HG03066 (cell line): ENCODE measurements at regions not wholly inside any gene's neighbourhood (a gene's known extent, or its start where the extent isn't known, plus 50 kb on each side); places are given as distances from the start of the nearest gene placed in this dataset.
"Not testable (repeated sequence)": the region's sequence is repeated elsewhere in the genome, so short reads cannot be mapped to it uniquely, and the experiment has no call there.

Source experiments
- ATAC-seq: cut with Tn5 transposase; IDR thresholded peaks from one replicate; pipeline ENCODE4 v1.9.1; 2021; ENCODE audit warnings: low read depth; ENCODE audit not compliant: unreplicated experiment

DNA sequence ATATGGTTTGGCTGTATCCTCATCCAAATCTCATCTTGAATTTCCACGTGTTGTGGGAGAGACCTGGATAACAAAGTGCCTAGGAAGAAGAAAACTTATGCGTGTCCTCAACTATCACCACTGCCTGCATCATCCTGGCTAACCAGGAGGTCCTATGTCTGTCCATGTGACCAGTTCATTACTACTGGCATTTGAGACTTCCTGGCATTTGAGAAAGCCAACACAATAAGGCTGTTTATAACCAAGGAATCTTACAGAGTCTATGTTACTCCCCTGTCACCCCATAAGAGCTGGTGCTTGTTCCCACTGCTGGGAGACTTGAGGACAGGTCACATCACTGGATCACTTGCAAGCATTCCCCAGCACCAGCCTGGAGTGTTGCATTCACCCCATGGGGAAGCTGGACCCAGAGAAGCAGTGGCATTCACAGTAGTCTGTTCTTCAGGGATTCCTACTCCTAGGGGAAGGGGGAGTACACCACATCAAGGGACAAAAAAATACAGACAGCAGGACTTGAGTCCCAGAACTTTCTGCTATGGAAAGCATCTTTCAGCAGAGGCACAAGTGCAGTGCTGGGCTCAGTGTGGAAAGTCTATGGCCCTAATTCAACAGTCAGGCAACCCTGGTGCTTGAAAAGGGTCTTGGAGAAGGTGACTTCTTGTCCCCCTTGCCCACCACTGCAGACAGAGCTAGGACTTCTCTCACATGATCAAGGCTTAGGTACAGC is 717.1 kb downstream of the SEMA5A start:
- ATAC-seq, result no peak

DNA sequence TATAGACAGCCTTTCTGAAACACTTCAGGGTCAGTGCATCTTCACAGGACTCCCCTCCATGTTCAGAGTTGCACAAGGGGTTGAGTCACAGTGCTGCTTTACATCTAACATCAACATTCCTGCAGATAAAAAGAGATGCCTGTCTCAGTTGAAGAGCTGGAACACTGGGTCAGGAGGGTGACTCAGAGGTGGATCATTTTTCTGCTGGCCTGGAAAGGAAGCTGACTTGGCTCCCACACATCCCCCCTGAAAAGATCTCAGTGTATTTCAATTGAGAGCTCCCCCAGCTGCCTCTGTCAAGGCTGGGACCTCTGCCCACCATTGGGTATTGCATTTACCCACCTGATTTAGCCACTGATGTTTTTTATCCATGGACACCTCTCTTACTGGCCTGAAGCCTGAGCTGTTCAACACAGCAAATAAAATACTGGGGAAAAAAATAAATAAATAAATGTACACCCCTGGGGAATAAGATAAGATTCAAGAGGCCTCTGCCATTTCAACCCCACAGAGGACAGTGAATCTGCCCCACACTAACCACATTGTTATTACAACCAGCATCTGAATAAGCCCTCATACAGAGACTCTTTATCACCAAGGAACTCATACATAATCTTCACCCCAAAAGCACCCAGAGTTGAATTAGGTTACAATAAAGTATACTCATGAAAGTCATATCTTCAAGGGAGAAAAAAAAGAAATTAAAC is 716.4 kb downstream of the SEMA5A start:
- ATAC-seq, result no peak

DNA sequence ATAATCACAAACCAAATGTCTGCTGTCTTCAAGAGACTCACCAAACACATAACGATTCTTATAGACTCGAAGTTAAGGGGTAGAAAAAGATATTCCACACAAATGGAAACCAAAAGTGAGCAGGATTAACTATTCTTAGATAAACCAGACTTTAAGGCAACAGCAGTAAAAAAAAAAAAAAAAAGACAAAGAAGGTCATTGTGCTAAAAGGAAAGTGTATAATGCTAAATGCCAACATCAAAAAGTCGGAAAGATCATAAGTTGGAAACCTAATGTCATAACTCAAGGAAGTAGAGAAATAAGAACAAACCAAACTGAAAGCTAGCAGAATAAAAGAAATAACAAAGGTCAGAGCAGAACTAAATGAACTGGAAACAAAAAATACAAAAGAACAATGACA is 714.6 kb downstream of the SEMA5A start:
- ATAC-seq, result no peak

DNA sequence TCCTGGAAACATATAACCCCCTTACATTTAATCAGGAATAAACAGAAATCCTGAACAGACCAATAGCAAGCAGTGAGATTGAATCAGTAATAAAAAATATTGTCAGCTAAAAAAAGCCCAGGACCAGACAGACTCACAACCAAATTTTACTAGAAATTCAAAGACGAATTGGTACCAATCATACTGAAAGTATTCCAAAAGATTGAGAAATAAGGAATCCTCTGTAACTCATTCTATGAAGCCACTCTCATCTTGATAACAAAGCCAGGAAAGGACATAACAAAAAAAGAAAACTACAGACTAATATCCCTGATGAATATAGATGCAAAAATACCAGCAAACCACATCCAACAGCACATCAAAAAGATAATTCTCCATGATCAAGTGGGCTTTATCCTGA is 714.0 kb downstream of the SEMA5A start:
- ATAC-seq, result no peak

DNA sequence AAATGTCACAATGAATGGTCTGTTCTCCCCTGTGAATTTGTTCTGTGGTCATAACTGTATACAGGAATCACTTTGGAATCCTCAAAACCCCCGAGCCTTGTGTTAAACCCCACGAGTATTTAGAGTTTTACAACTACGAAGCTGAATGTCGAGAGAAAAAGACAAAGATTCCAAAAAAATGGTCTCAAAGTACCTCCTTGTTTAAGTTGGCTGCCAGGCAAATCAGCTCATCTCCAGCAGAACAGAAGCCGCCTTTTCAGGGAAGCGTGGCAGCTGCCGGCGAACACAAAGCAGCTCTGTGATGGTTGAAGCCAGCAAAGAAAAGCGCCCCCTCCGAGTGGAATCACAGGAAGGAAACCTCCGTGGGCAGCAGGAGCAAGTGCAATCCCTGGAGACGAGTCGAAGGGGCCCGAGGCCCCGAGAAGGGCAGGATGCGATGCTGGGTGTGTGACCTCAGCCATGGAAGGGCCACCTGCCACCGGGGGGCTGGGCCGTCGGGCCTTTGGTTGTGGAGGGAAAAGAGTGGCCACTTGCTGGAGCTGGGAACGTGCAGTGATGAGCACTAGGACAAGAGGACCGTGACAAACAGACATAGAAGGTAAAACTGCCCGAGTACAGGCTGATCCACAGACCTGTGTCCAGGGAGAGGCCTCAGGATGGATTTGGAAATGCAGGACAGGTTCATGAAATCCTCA is 706.4 kb downstream of the SEMA5A start:
- no peak for ATAC-seq

DNA sequence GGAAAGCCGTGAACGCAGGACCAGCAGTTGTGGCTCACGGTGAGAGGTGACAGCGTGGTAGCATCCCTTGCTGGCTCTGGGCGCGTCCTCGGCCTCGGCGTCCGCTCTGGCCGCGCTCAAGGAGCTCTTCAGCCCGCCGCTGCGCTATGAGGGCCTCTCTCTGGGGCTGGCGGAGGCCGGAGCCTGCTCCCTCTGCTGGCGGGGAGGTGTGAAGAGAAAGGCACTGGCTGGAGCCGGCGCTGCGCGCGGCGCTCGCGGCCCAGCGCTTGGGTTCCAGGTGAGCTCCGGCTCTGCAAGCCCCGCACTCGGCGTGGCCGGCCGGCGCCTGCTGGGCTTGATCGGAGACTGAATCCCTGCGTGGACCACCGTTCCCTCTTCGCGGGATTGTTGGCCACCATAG is 705.6 kb downstream of the SEMA5A start:
- no peak for ATAC-seq

DNA sequence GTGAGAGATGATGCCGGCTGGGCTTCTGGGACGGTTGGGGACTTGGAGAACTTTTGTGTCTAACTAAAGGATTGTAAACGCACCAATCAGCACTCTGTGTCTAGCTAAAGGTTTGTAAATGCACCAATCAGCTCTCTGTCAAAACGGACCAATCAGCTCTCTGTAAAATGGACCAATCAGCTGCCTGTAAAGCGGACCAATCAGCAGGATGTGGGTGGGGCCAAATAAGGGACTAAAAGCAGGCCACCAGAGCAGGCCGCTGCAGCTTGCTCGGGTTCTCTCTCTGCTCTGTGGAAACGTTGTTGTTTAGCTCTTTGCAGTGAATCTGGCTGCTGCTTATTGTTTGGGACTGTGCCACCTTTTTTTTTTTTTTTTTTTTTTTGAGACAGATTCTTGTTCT is 705.1 kb downstream of the SEMA5A start:
- not testable (repeated sequence) for ATAC-seq

DNA sequence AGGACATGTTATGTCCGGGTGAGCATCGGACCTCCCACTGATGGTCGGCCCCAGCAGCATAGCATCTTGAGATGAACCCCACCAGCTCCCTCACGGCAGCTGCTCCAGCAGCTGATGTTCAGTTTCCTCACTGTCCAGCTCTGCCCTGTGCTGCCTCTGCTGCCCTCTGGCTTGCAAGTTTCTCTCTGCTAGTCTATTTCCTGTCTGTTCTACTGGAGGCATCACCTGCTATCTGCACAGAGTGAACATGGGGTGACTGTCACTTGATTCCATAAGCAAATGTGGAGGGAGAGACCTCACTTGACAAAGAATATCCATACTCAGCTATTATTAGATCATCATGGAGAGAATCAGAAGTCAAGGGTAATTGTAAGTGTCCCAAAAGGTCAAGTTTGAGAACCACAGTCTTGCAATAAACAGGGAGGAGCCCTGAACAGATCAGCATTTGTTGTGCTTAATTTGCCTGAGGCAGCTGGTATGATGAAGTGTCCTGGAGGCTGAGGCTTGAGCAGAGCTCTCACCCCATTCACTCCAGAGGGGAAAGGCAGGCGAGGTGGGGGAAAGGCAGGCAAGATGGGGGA is 702.8 kb downstream of the SEMA5A start:
- no peak for ATAC-seq

DNA sequence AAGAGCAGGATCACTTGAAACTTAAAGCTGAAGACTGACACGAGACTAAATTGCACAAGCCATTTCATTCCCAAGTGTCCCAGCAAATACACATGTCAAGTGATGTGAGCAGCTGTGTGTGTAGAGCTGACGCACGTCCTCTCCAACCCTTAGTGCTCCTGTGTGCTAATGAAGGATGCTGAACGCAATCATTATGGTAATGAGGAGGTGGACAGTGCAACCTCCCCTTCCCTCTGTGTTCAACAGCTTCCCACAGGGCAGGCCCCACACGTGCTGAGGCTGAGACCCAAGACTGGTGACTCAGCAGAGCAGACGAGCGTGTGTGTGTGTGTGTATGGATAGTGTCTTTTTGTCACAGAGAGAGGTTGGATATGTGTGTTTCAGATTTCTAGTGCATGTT is 702.1 kb downstream of the SEMA5A start:
- no peak for ATAC-seq

DNA sequence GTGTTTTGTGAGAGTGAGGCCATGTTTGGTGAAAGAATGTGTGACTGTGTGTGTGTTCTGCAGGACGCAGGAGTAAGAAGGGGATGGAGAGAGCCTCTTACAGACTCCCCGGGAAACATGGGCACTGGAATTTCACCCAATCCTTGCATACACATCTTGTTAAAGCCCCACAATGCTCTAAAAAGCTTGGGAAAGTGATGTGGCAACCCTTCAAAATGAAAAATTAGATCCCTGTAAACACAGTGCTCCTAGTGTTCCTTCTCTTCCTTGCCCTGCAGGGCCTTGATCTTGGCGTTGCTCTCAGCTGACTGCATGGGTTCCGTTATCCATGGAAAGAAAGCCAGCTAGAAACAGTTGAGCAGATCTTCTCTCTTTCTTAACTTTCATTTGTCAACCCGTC is 701.7 kb downstream of the SEMA5A start:
- ATAC-seq, result no peak

DNA sequence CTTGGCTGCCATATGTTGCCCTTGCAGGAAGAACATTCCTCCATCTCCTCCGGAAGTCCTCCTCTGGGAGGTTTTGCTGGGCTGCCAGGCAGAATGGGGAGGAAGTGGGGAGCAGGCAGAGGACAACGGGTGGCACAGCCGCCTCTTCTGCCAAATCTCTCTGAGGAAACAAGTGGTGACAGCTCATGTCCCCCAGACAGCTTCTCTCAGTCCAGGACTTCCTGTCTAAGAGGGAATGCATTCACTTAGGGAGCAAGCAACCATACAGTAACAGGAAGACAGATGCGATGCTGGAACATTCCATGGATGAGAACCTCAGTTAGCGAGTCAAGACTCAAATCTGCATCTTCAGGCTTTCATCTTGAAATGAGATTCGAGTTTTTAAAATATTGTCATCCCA is 701.0 kb downstream of the SEMA5A start:
- ATAC-seq, result no peak

DNA sequence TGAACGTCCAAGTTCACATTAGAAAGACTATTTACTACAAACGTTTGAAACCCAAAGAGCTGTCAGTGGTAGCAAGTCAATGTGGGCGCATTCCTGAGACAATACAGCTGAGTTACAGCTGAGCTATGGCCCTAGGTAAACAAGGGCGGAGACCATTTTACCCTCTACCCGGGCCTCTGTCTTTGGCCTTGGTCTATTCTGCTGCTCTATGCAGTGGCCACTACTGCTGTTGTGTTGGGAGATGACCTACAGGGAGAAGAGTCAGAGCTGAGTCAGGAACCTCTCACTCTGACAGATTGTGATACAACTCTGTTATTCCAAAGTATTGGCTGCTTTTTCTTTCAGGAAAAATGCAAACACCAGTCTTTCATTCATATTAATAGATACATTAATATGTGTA is 700.6 kb downstream of the SEMA5A start:
- ATAC-seq, result no peak

DNA sequence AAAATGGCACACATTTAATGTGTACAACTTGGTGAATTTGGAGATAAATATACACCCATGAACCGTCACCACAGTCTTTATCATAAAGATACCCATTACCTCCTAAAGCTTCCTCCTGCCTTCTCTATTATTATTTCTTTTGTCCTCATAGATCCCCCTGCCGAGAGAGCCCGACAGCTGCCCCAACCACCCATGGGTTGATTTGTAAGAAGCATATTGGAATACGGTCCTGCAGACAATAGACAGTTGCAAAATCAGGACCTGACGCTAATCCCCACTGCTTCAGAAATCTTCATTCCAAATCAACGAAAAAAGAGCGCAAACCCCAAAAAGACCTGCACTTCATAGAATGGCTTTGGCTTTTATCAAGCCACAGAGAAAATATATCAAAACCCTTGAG is 697.5 kb downstream of the SEMA5A start:
- no peak for ATAC-seq

DNA sequence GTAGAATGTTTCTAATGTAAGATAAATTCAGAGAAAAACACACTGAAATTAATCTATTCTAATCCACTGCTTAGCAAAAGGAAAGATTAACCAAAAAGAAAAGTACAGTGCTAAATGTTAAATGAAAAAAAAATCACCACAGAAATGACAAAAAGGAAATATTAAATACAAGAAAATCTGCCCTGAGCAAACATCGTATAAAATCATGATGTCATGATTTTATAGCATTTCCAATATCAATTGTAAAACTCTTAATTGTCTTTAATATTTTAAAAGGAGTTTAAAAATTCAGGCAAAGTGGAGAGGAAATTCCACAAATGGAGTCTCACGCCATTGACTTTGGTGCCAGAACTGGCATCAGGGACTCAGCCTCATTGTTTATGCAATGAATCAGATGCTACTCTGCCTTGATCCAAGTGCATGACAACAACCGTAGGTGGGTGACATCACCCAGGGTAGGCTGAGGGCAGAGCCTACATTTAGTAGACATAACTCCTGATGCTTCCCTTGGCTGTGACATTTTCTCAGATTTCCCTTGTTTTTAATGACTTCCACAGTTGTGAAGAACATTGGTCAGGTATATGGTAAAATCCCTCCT is 696.8 kb downstream of the SEMA5A start:
- no peak for ATAC-seq

DNA sequence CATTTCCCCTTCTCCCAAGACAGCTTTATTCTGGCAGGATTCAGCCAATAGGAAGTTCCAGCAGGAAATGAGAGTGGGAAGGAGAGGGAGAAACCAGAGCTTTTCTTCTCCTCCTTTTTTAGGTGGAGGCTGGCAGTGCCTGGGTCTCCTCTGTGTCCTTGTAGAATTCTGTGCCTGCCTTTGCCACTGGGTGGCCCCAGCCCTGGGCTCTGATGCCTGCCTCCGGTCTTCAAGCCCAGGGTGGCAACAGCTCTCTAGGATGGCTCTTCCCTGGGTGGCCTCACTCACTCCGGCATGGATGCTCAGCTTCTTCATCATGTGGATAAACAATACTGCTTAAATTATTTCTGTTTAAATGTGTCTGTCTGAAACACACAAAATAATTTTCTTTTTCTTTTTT is 694.8 kb downstream of the SEMA5A start:
- ATAC-seq, result no peak

DNA sequence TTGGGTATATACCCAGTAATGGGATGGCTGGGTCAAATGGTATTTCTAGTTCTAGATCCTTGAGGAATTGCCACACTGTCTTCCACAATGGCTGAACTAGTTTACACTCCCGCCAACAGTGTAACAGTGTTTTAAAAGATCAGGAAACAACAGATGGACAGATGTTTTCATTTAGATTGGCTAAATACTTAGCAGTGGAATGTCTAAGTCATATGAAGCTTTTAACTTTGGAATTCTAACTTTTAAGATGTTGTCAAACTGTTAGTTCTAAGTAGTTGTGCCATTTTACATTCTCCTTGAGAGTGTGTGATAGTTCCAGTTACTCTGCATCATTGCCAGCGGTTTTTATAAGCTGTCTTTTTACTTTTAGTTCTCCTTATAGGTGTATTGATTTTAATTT is 688.8 kb downstream of the SEMA5A start:
- ATAC-seq, result no peak

DNA sequence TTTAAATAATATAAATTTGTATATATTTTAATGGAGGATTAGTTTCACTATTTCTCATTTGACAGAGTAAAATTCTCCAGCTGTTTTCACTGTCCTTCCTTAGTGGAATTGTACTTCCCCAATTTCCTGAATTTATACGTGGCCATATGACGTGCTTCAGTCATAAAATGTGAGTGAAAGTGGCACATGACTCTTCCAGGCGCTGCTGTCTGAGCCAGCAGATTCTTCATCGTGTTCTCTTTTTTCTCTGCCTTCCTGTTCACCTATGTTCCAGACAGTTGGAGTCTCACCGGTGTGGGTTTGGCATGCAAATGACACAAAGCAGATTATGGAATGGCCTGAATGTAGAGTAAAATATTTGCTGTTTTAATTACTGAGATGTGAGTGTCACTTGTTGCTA is 684.1 kb downstream of the SEMA5A start:
- ATAC-seq, result no peak

DNA sequence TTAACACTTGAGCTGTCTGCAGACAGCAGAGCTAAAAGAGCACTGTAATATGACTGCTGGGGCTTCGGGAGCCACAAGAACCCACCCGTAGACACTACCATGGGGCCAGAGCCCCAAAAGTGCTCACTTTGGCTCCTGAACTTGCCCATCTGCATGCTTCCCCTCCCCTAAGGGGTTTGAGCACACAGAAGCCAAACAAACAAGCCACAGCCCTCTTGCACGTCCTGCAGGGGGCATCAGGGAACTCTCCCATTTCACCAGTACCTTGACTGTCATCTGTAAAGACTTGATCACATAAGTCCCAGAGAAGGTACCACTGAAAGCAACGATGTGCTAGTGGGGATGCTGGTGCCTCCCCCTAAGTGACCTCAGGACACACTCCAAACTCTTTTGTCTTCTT is 681.8 kb downstream of the SEMA5A start:
- no peak for ATAC-seq

DNA sequence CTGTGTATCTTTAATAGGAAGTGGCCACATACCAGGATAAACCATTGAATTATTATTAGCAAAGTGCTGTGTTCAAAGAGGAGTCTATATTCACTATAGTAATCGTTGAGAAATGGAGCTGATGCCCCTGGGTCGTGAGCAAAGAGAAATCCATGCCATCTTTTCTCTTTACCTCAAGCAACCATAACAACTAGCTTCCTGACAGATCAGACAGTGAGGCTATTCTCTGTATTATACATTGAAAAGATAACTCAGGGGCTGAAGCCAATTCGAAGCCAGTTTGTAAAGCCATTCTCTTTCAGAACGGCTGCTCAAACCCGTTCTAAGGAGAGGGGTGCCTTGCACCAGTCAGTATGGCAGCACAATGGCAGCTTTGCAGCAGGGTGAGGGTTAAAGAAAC is 680.6 kb downstream of the SEMA5A start:
- ATAC-seq, result no peak

DNA sequence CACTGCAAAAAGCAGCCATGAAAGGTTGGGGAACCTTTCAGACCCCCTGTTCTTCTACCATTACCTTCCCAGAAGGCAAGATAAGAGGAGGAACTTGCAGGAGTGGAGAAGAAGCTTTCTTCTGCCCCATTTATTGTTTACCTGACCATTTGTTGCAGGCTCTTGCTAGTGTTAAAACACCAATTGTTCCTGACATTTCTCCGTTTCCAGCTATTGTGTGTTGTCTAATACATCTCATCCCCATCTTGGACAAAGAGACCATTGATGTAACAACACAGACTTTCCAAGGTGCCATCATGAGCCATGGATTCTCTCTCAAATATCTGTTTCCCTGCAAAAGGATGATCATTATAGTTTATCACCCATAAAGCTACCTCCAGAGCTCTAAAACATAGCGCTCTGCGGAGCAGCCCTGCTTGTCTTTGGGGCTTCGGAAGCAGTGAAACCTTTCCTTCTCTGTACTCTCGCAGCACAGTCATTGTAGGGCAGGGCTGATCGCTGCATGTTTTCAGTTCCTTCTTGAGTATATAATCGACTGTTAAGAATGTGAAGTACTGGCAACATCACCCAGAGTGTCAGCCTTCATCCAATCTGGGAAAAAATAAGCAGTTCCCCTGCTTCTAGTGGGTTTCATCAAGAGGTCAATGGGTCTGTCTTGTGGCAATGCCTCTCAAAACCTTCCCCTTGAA is 680.0 kb downstream of the SEMA5A start:
- ATAC-seq, result no peak

DNA sequence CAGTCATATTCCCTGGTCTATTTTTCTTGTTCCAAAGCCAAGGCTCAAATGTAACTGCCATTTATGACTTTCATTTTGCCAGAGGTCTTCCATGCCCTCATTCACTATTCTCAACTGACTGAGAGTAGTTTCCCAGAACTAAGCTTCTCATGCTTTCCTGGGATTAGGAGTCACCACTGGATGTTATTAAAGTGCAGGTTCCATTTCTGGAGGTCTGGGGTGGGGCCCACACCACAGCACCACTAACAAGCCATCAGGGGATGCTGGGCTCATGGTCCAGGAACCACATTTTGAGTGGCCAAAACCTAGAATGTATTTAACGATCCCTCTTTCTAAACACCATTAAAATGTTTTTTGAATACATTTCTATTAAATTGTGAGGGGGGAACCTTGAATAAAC is 677.6 kb downstream of the SEMA5A start:
- ATAC-seq, result no peak
